Adipocyte (in vitro differentiated cells): ENCODE measurements at regions not wholly inside any gene's neighbourhood (a gene's known extent, or its start where the extent isn't known, plus 50 kb on each side); places are given as distances from the start of the nearest gene placed in this dataset.
"Not testable (repeated sequence)": the region's sequence is repeated elsewhere in the genome, so short reads cannot be mapped to it uniquely, and the experiment has no call there.

Experiments used
- DNase-seq: peaks from one replicate; pipeline ENCODE4 v3.0.0-alpha.2; 2015; ENCODE audit warnings: low read depth
- H3K27me3 ChIP-seq: replicated peaks from 2 replicates; pipeline ENCODE4 v1.7.0; 2013; ENCODE audit warnings: mild to moderate bottlenecking, low read length, moderate library complexity; ENCODE audit not compliant: control insufficient read depth, insufficient read depth
- H3K36me3 ChIP-seq: 2 replicates; pipeline ENCODE4 v1.7.0; 2013; ENCODE audit warnings: low read length, mild to moderate bottlenecking, moderate library complexity; ENCODE audit not compliant: control insufficient read depth, insufficient read depth, severe bottlenecking
- H3K4me1 ChIP-seq: 2 replicates; pipeline ENCODE4 v1.7.0; 2013; ENCODE audit warnings: mild to moderate bottlenecking, low read length, moderate library complexity; ENCODE audit not compliant: control insufficient read depth, insufficient read depth
- H3K4me3 ChIP-seq: 2 replicates; pipeline ENCODE4 v1.7.0; 2013; ENCODE audit warnings: mild to moderate bottlenecking, low read length, moderate library complexity
- H3K9ac ChIP-seq: 2 replicates; pipeline ENCODE4 v1.7.0; 2013; ENCODE audit warnings: mild to moderate bottlenecking, low read length, moderate library complexity
- H3K9me3 ChIP-seq: 2 replicates; pipeline ENCODE4 v1.7.0; 2013; ENCODE audit warnings: mild to moderate bottlenecking, low read length, moderate library complexity; ENCODE audit not compliant: control insufficient read depth

- no peak for DNase-seq
- Histone ChIP-seq H3K9me3 (peaks cover 7% of the 10 kb centered on the region), H3K36me3 (no peaks in the 10 kb centered on the region), H3K27me3 (no peaks in the 10 kb centered on the region), H3K4me1 (no peaks in the 10 kb centered on the region), H3K4me3 (no peak overlapping the region), H3K9ac (no peak overlapping the region)
These were observed 118.0 kb downstream of the TRIM43 start for GRCh38 chr2:95709831-95710230.

DNA sequence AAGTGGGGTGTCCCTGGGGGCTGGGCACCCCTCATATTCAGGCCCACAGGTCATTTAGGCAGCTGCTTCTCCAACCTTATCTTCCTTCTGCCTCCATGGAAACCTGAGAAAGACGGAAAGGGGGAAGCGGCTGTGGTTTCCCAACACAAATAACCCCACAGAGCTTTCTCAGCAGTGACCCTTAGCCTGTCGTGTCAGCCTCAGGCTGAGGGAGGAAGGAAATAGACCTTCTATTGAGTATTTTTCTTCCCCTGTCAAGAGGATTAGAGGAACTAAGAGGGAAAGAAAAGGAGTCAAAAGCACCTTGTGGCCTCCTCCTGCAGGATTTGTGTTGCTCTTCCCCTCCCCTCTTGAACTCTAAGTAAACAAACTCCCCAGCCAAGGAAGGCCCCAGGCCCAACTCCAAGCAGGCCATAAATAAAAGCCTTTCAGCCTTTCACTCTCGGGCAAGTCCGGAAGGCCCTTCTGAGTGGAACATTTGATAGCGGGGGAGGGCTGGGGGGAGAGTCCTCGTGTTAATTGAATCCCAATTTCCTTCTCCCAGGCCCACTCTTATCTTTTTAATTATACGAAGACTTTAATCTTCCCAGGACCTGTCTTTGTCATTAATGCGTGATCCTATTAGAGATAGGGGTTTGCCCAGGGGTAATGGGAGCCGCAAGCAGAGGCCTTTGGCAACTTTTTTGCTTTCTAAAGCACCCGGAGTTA, 121.8 kb downstream of the TRIM43 start:
- H3K27me3 ChIP-seq, H3K9me3 ChIP-seq, DNase-seq, H3K4me1 ChIP-seq, H3K9ac ChIP-seq, H3K36me3 ChIP-seq, H3K4me3 ChIP-seq: not testable (repeated sequence)

- DNase-seq, H3K9ac ChIP-seq, H3K36me3 ChIP-seq, H3K4me3 ChIP-seq, H3K9me3 ChIP-seq, H3K4me1 ChIP-seq, H3K27me3 ChIP-seq: not testable (repeated sequence)
These were observed 122.6 kb downstream of the TRIM43 start for GRCh38 chr2:95714398-95714797.

DNA sequence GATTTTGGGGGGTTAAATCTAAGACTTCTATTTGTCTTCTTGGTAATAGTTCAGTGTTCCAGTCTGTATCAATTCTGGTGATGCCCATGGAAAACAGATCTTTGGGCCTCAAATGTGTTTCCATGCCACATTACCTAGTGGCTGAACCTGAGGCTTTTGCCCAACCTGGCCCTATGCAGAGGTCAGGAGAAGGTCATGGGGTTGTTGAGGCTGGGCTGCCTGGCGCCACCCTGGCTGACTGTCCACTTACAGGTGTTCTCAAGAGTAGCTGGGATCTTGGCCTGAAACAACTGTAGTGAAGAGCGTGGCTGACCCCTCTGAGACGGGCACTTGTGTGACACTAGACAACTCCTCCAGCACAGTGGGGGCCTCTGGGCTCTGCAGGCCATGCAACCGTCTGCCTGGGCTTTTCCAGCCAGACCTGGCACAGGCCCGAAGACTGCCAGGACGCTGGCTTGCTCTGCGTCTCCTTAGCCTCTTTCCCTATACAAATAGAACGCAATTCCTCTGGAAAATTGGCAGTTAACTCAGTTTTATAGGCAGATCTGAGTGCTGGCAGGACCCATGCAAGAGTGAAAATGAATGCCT, 127.8 kb downstream of the TRIM43 start:
- no peaks in the 10 kb centered on the region for H3K4me1 ChIP-seq
- H3K4me3 ChIP-seq: no peak overlapping the region
- H3K27me3 ChIP-seq: no peaks in the 10 kb centered on the region
- no peak for DNase-seq
- H3K9ac ChIP-seq: no peak overlapping the region
- no peaks in the 10 kb centered on the region for H3K36me3 ChIP-seq
- H3K9me3 ChIP-seq: no peaks in the 10 kb centered on the region

DNA sequence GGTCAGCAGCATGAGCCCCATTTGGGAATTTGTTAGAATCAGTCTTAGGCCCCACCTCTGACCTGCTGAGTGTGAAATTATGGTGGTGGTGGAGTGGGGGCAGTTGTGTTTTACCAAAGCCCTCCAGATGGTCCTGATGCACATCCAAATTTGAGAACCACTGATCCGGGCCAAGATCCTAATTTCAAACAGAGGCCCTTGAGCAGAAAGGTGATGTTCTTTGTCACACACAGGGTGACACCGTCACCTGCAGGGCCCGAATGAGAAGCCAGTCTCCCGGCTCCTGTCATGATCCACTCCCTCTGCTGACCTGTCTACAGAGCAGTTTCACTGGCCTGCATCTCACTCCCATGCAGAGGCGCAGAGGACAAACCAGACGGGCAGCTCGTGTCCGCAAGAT, 129.9 kb downstream of the TRIM43 start:
- no peak overlapping the region for H3K4me3 ChIP-seq
- H3K27me3 ChIP-seq: no peaks in the 10 kb centered on the region
- H3K4me1 ChIP-seq: no peaks in the 10 kb centered on the region
- H3K9ac ChIP-seq: no peak overlapping the region
- no peaks in the 10 kb centered on the region for H3K36me3 ChIP-seq
- no peak for DNase-seq
- no peaks in the 10 kb centered on the region for H3K9me3 ChIP-seq

DNA sequence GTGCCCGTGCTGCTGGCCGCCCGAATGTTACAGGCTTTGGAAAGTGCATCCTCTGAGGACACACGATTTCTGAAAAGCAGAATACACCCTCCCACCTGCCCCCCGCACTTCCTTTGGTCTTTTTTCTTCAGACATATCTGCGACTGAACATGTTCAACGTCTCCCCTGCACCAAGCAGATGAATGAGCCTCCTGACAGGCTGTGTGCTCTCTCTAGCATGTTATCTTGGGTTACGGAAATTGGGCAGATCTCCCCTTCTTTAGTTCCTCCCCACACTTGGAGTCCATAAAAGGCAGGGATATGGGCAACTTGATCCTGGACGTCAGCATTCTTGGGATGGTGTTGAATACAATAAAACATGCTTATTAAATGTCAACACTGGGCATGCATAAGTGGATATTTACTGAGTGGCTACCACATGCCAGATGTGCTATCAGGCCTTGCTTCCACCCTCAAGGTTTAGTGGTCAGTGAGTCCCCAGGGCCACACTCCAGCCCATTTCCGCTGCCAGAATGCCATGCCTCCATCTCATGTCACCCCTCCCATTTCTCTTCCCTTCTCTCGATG, 130.4 kb downstream of the TRIM43 start:
- no peak for DNase-seq
- no peak overlapping the region for H3K4me3 ChIP-seq
- H3K36me3 ChIP-seq: no peaks in the 10 kb centered on the region
- no peaks in the 10 kb centered on the region for H3K27me3 ChIP-seq
- no peak overlapping the region for H3K9ac ChIP-seq
- no peaks in the 10 kb centered on the region for H3K4me1 ChIP-seq
- no peaks in the 10 kb centered on the region for H3K9me3 ChIP-seq

- H3K27me3 ChIP-seq, H3K36me3 ChIP-seq, H3K4me1 ChIP-seq, H3K9ac ChIP-seq, H3K9me3 ChIP-seq, H3K4me3 ChIP-seq, DNase-seq: not testable (repeated sequence)
These were observed 131.9 kb downstream of the TRIM43 start for GRCh38 chr2:95723627-95724210.

DNA sequence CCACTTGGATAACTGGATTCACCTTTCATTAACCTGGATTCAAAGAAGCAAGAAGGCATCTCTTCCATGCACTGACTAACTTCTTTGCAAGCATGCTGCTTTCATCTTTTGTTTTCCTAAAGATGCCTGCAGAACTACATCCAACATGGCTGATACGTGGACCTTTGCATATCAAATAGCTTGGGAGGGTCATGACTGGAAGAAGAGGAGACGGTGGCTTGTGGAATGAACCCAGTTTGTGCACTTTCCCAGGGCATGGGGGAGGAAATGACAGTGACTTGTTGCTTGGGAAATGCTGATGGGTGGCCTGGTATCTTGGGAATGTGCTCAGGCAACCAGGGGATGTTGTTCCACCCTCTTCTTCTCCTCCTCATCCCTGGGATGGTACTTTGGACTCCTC, 133.4 kb downstream of the TRIM43 start:
- H3K4me1 ChIP-seq, H3K9ac ChIP-seq, DNase-seq, H3K9me3 ChIP-seq, H3K36me3 ChIP-seq, H3K4me3 ChIP-seq, H3K27me3 ChIP-seq: not testable (repeated sequence)

DNA sequence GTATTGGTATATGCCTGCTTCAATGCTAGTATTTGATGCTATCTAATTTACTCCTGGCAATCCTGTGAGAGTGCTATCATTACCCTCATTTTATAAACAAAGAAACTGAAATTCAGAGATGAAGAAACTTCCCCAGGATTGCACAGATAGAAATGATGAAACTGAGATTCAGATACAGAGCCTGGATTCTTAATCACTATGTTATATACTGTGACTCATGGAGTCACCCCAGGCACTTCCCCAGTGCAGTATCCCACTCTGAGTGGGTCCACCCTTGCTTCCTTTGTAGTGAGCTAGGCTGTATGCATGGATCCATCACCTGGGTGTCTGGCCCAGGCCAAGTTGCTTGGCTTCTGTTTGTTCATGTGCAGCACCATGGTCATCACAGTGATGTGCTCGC, 133.9 kb downstream of the TRIM43 start:
- peak; percentile 21 for DNase-seq
- H3K9me3 ChIP-seq, H3K27me3 ChIP-seq, H3K36me3 ChIP-seq, H3K4me1 ChIP-seq, H3K9ac ChIP-seq, H3K4me3 ChIP-seq: not testable (repeated sequence)

DNA sequence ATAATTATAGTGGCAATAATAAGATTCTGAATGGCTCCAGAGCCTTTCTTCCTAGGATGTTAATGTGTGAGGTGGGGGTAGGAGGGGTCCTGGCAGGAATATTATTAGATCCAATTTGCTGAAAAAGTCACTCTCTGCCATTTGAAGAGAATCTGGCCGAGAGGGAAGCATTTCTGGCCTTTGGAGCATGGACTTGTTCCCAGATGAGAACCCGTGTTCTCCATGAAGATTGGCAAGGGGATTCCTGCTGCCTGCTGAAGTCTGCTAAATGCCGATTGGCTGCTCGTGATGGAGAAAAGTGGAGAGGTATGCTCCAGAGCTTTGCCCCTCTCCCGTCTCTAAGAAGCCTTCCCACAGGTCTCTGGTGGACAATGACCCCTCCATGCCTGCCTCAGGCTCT, 135.6 kb downstream of the TRIM43 start:
- not testable (repeated sequence) for H3K27me3 ChIP-seq, H3K9ac ChIP-seq, DNase-seq, H3K9me3 ChIP-seq, H3K4me3 ChIP-seq, H3K4me1 ChIP-seq, H3K36me3 ChIP-seq

DNA sequence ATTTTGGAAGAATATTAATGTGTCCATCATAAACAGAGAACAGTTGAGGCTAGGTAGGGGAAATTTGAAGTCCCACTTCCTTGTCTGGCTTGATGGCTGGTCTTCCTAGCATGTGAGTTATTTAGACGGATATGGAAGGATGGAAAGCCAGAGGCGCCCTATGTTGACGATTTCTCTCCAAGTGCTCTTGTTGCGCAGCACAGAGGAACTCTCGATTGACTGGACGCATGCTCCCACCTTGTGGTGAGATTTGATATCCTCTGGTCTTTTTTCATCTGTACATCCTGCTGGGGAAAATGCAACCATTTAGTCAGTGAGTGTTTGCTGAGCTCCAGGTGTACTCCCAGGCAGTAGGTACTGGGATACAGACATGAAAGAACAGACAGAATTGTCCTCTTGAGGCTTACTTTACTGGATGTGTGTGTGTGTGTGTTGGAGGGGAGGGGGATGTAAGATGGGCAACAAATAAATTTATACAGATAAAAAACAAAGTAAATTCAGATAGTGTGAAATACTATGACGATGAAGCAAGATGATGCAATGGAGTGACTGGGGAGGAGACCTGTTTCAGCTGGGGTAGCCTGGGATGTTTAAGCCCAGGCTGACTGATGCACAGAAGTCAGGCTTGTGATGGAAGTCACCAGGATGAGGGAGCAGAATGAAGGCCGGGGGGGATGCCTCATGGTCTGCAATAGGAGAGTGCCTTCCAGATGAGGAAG, 137.2 kb downstream of the TRIM43 start:
- Histone ChIP-seq H3K36me3 (no peaks in the 10 kb centered on the region), H3K4me1 (no peaks in the 10 kb centered on the region), H3K27me3 (no peaks in the 10 kb centered on the region), H3K4me3 (no peak overlapping the region), H3K9ac (no peak overlapping the region), H3K9me3 (no peaks in the 10 kb centered on the region)
- peak; percentile 93 for DNase-seq
